HG03432 (cell line): ENCODE measurements at regions not wholly inside any gene's neighbourhood (a gene's known extent, or its start where the extent isn't known, plus 50 kb on each side); places are given as distances from the start of the nearest gene placed in this dataset.

Source experiments
- ATAC-seq: cut with Tn5 transposase; IDR thresholded peaks from one replicate; pipeline ENCODE4 v1.9.1; 2021; ENCODE audit warnings: mild to moderate bottlenecking, moderate library complexity; ENCODE audit not compliant: unreplicated experiment

DNA sequence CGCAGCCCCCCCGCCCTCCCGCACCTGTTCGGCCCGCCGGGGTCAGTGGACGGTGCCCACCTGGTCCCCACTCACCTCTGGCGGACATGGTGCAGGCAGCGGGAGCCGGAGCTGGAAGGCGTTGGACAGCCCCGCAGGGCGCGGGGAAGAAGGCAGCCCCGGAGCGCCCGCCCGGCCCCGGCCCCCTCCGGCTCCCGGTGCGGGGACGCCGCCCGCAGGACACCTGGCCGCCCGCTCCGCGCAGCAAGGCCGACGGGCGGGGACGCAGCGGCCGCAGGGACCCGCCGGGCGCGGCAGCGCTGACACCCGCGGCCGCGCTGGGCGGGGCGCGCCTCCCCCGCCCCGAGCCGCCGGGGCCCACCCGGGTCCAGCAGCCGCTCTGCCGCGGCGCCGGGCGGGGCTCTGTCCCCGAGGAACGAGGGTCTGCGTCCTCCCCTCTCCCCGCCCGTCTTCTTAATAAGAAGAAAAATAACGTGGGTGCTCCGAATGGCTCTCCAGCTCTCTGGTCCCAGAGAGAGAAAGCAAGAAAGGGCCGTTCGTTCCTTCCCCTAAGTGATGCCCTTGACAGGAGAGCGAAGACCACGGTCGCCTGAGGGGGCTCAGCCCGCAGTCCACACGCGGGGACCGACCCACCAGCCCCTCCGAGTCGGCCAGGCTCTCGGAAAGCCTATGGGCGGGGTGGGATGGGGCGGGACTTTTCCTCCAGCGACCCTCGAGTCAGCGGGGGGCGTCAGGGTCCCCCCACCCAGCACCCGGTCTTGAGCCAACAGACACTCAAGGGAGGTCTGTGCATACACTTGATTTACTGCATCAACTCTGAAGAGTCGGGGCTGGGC is 53.4 kb upstream of the FHIP2A start:
- peak; percentile 53 for ATAC-seq

DNA sequence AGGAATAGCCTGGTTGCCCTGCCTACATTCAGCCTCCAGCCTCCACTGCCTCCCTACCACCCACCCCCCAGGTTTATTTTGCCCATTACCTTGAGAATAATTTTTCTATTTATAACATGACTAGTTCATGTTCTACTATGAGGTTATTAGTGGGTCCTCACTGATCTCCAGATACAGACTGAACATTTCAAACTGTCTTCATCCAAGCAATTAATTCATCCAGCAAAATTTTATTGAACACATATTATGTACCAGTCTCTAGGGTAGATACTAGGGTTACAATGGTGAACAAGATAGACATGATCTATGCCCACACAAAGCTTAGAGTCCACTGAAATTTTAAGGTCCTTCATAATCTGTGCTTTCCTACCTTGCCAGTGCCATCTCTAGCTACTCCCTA is 51.6 kb upstream of the FHIP2A start:
- no peak for ATAC-seq

DNA sequence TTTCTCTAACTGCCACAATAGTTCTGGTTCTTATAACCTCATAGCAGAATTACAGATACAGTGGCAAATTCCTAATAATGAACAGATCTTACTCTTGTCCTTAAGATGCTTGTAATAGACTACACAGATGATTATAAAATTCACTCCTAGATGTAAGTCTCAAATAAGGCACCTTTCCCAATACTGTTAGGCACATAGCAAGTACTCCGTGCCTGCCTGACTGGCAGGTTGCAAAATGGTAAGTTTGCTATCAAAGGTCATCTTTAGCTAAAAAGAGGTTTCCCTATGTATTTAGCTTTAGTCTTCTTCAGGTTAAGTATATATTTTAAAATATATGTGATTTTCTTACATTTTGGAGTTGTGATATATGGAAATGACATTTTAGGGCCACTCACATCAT is 50.4 kb upstream of the FHIP2A start:
- no peak for ATAC-seq

DNA sequence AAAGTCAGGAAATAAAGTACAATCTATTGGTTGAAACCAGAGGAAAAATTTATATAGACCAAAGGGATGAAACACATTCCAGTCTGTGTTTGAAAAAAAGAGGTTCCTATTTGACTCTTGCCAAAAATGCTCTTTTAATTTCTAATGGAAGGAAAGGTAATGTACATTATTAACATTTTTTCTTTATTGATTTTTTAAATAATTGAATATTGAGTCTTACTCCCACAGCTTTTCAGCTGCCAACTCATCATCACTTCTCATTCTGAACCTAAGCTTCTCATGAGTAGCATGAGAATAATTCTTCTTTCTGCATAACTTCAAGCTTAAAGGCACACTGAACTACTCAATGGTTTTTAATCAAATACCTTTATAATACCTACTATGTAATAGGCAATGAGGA is 49.8 kb upstream of the FHIP2A start:
- no peak for ATAC-seq
